Skeletal muscle satellite cell (primary cell): ENCODE measurements at regions not wholly inside any gene's neighbourhood (a gene's known extent, or its start where the extent isn't known, plus 50 kb on each side); places are given as distances from the start of the nearest gene placed in this dataset.

Experiments
- H3K27me3 ChIP-seq: 2 replicates; pipeline ENCODE4 v1.7.0; 2013; ENCODE audit warnings: low read length; ENCODE audit not compliant: control insufficient read depth, insufficient read depth
- H3K36me3 ChIP-seq: 2 replicates; pipeline ENCODE4 v1.7.0; 2013; ENCODE audit warnings: mild to moderate bottlenecking, control low read depth, low read length; ENCODE audit not compliant: insufficient read depth
- H3K4me1 ChIP-seq: 2 replicates; pipeline ENCODE4 v1.7.0; 2013; ENCODE audit warnings: low read length; ENCODE audit not compliant: control insufficient read depth, insufficient read depth
- H3K4me2 ChIP-seq: 2 replicates; pipeline ENCODE4 v1.7.0; 2013; ENCODE audit warnings: mild to moderate bottlenecking, low read length
- H3K4me3 ChIP-seq: 2 replicates; pipeline ENCODE4 v1.7.0; 2013; ENCODE audit warnings: low read length
- H3K9ac ChIP-seq: 2 replicates; pipeline ENCODE4 v1.7.0; 2013; ENCODE audit warnings: mild to moderate bottlenecking, low read depth, low read length, moderate library complexity
- H3K9me3 ChIP-seq: replicated peaks from 2 replicates; pipeline ENCODE4 v1.7.0; 2013; ENCODE audit warnings: mild to moderate bottlenecking, control low read depth, low read length

- Histone ChIP-seq H3K27me3 (no peaks in the 10 kb centered on the region), H3K9me3 (no peaks in the 10 kb centered on the region), H3K4me3 (no peak overlapping the region), H3K4me1 (peaks cover 6% of the 10 kb centered on the region), H3K4me2 (no peak overlapping the region), H3K36me3 (no peaks in the 10 kb centered on the region), H3K9ac (no peak overlapping the region)
Measured at GRCh38 chr1:232682248-232682647, 52.3 kb upstream of the SIPA1L2 start.

- no peak overlapping the region for H3K9ac ChIP-seq
- H3K4me1 ChIP-seq = peaks cover 6% of the 10 kb centered on the region
- no peak overlapping the region for H3K4me2 ChIP-seq
- no peaks in the 10 kb centered on the region for H3K9me3 ChIP-seq
- H3K27me3 ChIP-seq = no peaks in the 10 kb centered on the region
- H3K36me3 ChIP-seq = no peaks in the 10 kb centered on the region
- H3K4me3 ChIP-seq = no peak overlapping the region
Measured at GRCh38 chr1:232684371-232685105, 54.6 kb upstream of the SIPA1L2 start.

GRCh38 chr1:232686346-232686745 lies 56.4 kb upstream of the SIPA1L2 start:
- Histone ChIP-seq H3K4me1 (peaks cover 6% of the 10 kb centered on the region), H3K27me3 (peaks cover 3% of the 10 kb centered on the region), H3K4me2 (no peak overlapping the region), H3K36me3 (no peaks in the 10 kb centered on the region), H3K4me3 (no peak overlapping the region), H3K9ac (no peak overlapping the region), H3K9me3 (no peaks in the 10 kb centered on the region)

- Histone ChIP-seq H3K4me1 (peaks cover 6% of the 10 kb centered on the region), H3K9ac (no peak overlapping the region)
Measured at GRCh38 chr1:232687304-232687703, 57.4 kb upstream of the SIPA1L2 start.

GRCh38 chr1:232687728-232688127 lies 57.8 kb upstream of the SIPA1L2 start:
- Histone ChIP-seq H3K27me3 (peaks cover 4% of the 10 kb centered on the region), H3K9me3 (no peaks in the 10 kb centered on the region)

More at GRCh38 chr1:232687304-232687703, 57.4 kb upstream of the SIPA1L2 start:
- Histone ChIP-seq H3K4me3 (no peak overlapping the region), H3K4me2 (no peak overlapping the region), H3K36me3 (no peaks in the 10 kb centered on the region), H3K27me3 (peaks cover 3% of the 10 kb centered on the region), H3K9me3 (no peaks in the 10 kb centered on the region)

GRCh38 chr1:232688398-232688797 lies 58.5 kb upstream of the SIPA1L2 start:
- Histone ChIP-seq H3K4me2 (no peak overlapping the region), H3K9me3 (no peaks in the 10 kb centered on the region), H3K4me1 (peaks cover 6% of the 10 kb centered on the region)

More at GRCh38 chr1:232687728-232688127, 57.8 kb upstream of the SIPA1L2 start:
- Histone ChIP-seq H3K4me3 (no peak overlapping the region), H3K36me3 (no peaks in the 10 kb centered on the region), H3K9ac (no peak overlapping the region), H3K4me1 (peaks cover 6% of the 10 kb centered on the region), H3K4me2 (no peak overlapping the region)

GRCh38 chr1:232689711-232690110 lies 59.8 kb upstream of the SIPA1L2 start:
- H3K9me3 ChIP-seq = no peaks in the 10 kb centered on the region
- H3K27me3 ChIP-seq = peaks cover 14% of the 10 kb centered on the region
- no peaks in the 10 kb centered on the region for H3K36me3 ChIP-seq
- H3K4me2 ChIP-seq = no peak overlapping the region
- no peak overlapping the region for H3K4me3 ChIP-seq
- H3K9ac ChIP-seq = no peak overlapping the region
- H3K4me1 ChIP-seq = peaks cover under 1% of the 10 kb centered on the region

More at GRCh38 chr1:232688398-232688797, 58.5 kb upstream of the SIPA1L2 start:
- Histone ChIP-seq H3K27me3 (peaks cover 11% of the 10 kb centered on the region), H3K36me3 (no peaks in the 10 kb centered on the region), H3K4me3 (no peak overlapping the region), H3K9ac (no peak overlapping the region)

GRCh38 chr1:232690285-232690935 lies 60.5 kb upstream of the SIPA1L2 start:
- Histone ChIP-seq H3K4me2 (no peak overlapping the region), H3K4me1 (no peaks in the 10 kb centered on the region), H3K27me3 (peaks cover 14% of the 10 kb centered on the region), H3K36me3 (no peaks in the 10 kb centered on the region), H3K9ac (no peak overlapping the region), H3K4me3 (no peak overlapping the region), H3K9me3 (no peaks in the 10 kb centered on the region)

- no peaks in the 10 kb centered on the region for H3K9me3 ChIP-seq
- no peaks in the 10 kb centered on the region for H3K4me1 ChIP-seq
Measured at GRCh38 chr1:232694475-232694874, 64.5 kb upstream of the SIPA1L2 start.

GRCh38 chr1:232695621-232696385 lies 65.9 kb upstream of the SIPA1L2 start:
- no peaks in the 10 kb centered on the region for H3K36me3 ChIP-seq

More at GRCh38 chr1:232694475-232694874, 64.5 kb upstream of the SIPA1L2 start:
- H3K4me3 ChIP-seq = no peak overlapping the region
- H3K36me3 ChIP-seq = no peaks in the 10 kb centered on the region
- no peak overlapping the region for H3K4me2 ChIP-seq
- no peak overlapping the region for H3K9ac ChIP-seq
- peaks cover 24% of the 10 kb centered on the region for H3K27me3 ChIP-seq

GRCh38 chr1:232696466-232696865 lies 66.5 kb upstream of the SIPA1L2 start:
- no peak overlapping the region for H3K4me2 ChIP-seq
- H3K9ac ChIP-seq = no peak overlapping the region
- peaks cover 22% of the 10 kb centered on the region for H3K27me3 ChIP-seq
- no peaks in the 10 kb centered on the region for H3K4me1 ChIP-seq
- no peaks in the 10 kb centered on the region for H3K9me3 ChIP-seq
- no peaks in the 10 kb centered on the region for H3K36me3 ChIP-seq
- no peak overlapping the region for H3K4me3 ChIP-seq

More at GRCh38 chr1:232695621-232696385, 65.9 kb upstream of the SIPA1L2 start:
- H3K27me3 ChIP-seq = peaks cover 22% of the 10 kb centered on the region
- H3K9me3 ChIP-seq = no peaks in the 10 kb centered on the region
- no peaks in the 10 kb centered on the region for H3K4me1 ChIP-seq
- H3K4me3 ChIP-seq = no peak overlapping the region
- no peak overlapping the region for H3K9ac ChIP-seq
- H3K4me2 ChIP-seq = no peak overlapping the region
